ENCODE measurements at regions not wholly inside any gene's neighbourhood (a gene's known extent, or its start where the extent isn't known, plus 50 kb on each side); places are given as distances from the start of the nearest gene placed in this dataset.

- TF ChIP-seq SIN3A (conservative IDR thresholded peaks at IDR 0.05 in 1 of 2, IDR thresholded peaks at IDR 0.05 in 1 of 2; ENCODE audit: low read depth in 1 of 2, low read length in 2 of 2) (no peak), CTCF (IDR thresholded peaks at IDR 0.05; ENCODE audit: control extremely low read depth in 1 of 3, insufficient read depth in 1 of 3, low read depth in 1 of 3, low read length in 3 of 3) (no peak), POLR2A (IDR thresholded peaks at IDR 0.05; ENCODE audit: control extremely low read depth in 1 of 2, low read depth in 2 of 2, low read length in 2 of 2) (no peak), SIX5 (IDR thresholded peaks at IDR 0.05; ENCODE audit: low read depth, low read length) (no peak), HDAC6 (IDR thresholded peaks at IDR 0.05; ENCODE audit: low read depth, low read length) (no peak), EP300 (IDR thresholded peaks at IDR 0.05; ENCODE audit: borderline replicate concordance in 1 of 2, low read depth in 2 of 2, low read length in 2 of 2) (no peak), RXRA (IDR thresholded peaks at IDR 0.05; ENCODE audit: insufficient read depth, low read depth, low read length) (no peak), RAD21 (IDR thresholded peaks at IDR 0.05 in 1 of 2, conservative IDR thresholded peaks at IDR 0.05 in 1 of 2; ENCODE audit: low read depth in 2 of 2, low read length in 2 of 2) (no peak)
- TF ChIP-seq, protein P1, sequence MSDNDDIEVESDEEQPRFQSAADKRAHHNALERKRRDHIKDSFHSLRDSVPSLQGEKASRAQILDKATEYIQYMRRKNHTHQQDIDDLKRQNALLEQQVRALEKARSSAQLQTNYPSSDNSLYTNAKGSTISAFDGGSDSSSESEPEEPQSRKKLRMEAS (IDR thresholded peaks at IDR 0.05), result no peak
Observed at GRCh38 chr13:110980921-110981320, 66.1 kb upstream of the ANKRD10 start.

All from H1 (cell line).